Gastroesophageal sphincter (tissue), 3 donors: ENCODE measurements at regions not wholly inside any gene's neighbourhood (a gene's known extent, or its start where the extent isn't known, plus 50 kb on each side); places are given as distances from the start of the nearest gene placed in this dataset.

Experiments
- POLR2A ChIP-seq, 2 donors: fragments of 450-650 bp; IDR thresholded peaks; one replicate each; pipeline ENCODE4 v1.6.1; 2017; ENCODE audit warnings: antibody characterized with exemption in 2 of 2, mild to moderate bottlenecking in 2 of 2, moderate library complexity in 1 of 2
- POLR2AphosphoS5 ChIP-seq: sonication (generic); formaldehyde crosslinking; IDR thresholded peaks from one replicate; pipeline ENCODE4 v1.6.1; 2017; ENCODE audit warnings: antibody characterized with exemption
- TF ChIP-seq, protein P1 (sequence below), 4 experiments: fragments of 200-600 bp in 2 of 4; fragments of 450-650 bp in 2 of 4; sonication (generic) in 1 of 4; IDR thresholded peaks; one replicate each; pipeline ENCODE4 v1.5.1; 2017 to 2019; ENCODE audit warnings: antibody characterized with exemption in 4 of 4, mild to moderate bottlenecking in 2 of 4, moderate library complexity in 2 of 4

DNA sequence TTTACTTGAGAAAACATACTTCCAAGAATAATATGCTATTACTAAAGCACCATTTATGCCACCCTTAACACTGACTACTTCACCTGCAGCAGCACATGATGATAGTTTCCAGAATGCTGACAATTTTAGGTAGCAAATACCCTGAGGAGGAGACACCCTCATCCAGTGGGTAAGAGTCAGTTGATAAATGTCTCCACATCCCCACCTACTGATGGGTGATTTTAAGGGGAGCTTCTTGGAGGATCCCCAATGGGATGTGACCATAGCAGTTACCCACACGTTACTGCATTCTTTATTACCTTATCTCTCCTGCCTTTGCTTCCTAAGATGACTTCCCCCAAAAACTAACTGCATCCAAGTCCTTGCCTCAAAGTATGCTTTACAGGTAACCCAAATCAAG lies 131.2 kb upstream of the SMARCAD1 start:
- TF ChIP-seq POLR2A (IDR thresholded peaks at IDR 0.05) (no peak), POLR2AphosphoS5 (no peak)
- TF ChIP-seq, protein P1, sequence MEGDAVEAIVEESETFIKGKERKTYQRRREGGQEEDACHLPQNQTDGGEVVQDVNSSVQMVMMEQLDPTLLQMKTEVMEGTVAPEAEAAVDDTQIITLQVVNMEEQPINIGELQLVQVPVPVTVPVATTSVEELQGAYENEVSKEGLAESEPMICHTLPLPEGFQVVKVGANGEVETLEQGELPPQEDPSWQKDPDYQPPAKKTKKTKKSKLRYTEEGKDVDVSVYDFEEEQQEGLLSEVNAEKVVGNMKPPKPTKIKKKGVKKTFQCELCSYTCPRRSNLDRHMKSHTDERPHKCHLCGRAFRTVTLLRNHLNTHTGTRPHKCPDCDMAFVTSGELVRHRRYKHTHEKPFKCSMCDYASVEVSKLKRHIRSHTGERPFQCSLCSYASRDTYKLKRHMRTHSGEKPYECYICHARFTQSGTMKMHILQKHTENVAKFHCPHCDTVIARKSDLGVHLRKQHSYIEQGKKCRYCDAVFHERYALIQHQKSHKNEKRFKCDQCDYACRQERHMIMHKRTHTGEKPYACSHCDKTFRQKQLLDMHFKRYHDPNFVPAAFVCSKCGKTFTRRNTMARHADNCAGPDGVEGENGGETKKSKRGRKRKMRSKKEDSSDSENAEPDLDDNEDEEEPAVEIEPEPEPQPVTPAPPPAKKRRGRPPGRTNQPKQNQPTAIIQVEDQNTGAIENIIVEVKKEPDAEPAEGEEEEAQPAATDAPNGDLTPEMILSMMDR (IDR thresholded peaks at IDR 0.05): no peak
